ENCODE measurements at regions not wholly inside any gene's neighbourhood (a gene's known extent, or its start where the extent isn't known, plus 50 kb on each side); places are given as distances from the start of the nearest gene placed in this dataset.

DNA sequence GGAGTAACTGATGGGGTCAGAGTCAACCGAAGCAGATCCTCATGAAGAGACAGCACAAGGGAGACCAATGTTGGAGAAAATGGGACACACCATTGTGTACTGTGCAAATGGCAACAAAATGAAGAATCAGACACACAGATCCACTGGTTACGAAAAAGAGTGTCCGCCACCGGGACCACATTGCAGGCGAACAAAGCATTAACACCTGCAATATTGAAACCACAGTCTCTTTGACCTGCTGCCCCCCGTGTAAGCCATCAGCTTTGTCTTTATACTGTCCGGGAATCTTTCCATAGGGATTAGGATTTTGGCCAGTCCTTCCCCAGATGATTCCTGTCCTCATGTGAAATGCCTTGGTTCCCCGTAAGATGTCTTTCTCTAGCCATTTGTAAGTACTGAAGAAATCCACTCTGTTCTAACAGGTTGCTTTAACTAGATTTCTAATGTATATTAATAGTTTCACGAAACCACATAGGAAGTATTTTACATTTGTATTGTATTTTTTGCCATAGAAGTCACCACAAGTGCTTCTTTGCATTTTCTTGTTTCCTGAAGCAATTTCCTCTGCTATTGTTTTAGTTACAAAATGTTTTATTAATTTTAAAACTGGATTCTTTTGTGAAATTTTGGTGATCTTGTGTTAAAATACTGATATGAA, 140.8 kb upstream of the NFE2L3 start:
- DNase-seq = no peak

DNA sequence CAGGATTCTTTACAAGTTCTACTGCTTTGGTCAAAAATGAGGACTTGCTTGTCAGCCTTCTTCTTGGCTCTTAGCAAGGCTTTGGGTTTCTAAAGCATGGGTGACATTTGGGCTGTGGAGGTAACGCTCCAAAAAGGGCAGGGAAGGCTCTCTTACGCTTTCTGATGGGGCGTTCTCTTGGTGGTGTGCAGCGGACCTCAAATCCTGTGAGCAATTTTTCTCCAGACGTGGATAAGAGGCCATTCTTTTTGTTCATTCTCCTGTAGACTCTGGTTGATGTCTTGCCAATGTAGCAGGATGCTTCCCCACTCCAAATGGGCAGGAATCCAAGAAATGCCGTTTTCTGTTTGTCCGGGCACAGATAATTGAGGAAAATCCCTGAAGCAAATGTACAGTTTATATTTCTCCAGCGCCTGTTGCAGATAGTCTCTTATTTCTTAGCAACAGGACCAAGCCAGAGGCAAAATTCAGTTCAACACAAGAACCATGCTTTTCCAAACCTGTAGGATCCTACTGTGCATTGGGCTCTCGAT, 138.4 kb upstream of the NFE2L3 start:
- DNase-seq = no peak

DNA sequence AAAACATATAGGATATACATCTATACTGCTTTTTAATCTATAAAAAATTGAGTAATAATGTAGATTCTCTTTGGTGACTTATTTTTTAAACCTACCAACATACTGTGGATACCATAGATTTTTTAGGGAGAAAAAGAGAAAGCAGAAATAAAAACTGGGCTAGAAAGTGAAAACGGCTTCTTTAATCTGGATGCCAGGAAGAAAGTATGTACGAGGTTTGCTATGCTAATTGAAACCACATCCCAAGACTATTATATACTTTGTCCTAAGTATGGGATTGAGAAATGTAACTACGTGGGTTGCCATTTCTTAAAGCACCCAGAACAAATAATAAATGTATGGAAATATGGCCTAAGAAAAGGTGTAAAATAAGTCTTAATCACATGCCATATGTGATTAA, 129.0 kb upstream of the NFE2L3 start:
- DNase-seq = peak; percentile 4

DNA sequence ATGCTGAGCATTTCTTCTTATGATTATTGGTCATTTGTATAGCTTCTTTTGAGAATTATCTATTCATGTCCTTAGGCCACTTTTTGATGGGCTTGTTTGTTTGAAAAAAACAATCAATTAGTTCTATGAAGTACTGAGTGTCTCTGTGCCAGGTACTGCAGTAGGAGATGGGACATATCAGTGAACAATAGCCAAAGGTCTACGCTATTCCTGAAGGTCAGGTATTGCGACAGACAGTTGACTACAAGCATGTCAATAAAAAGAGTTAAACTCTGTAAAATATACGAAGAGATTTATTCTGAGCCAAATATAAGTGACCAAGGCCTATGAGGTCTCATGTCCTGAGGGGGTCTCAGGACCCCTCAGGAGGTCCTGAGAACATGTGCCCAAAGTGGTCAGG, 122.1 kb upstream of the NFE2L3 start:
- no peak for DNase-seq

DNA sequence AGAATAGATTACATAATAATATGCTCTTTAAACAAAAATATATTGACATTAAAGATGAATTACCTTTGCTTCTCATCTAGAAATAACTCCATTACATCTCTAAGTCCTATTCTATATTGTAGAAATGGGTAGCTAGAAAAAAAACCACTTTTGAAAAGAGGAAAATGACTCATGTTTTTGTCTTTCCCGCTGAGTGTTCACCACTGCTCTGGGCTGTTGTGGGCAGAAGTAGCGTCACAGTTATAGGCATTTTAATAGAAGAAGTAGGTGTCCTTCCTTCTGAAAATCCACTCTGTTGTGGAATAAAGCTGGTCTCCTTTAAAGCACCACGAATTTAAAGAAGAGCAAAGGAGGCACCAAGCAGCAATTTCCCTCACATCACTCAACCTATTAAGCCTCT, 117.6 kb upstream of the NFE2L3 start:
- no peak for DNase-seq

DNA sequence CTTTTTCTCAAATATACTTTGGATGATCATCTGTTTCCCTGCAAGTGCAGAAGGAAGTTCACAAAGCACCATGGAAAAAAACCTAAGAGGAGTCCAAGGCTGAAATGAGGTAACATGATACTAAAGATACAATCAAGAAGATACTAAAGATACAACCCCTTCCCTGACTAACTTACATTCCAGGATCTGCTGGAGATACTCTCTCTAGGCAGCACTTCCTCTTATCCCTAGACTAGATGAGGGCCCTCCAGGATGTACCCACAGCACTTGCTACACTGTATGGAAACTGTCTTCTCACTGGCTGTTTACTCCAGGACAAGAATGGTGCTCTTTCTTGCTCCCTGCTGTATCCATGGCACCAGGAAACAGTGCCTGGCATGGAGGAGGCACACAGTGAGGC, 116.4 kb upstream of the NFE2L3 start:
- DNase-seq = no peak

DNA sequence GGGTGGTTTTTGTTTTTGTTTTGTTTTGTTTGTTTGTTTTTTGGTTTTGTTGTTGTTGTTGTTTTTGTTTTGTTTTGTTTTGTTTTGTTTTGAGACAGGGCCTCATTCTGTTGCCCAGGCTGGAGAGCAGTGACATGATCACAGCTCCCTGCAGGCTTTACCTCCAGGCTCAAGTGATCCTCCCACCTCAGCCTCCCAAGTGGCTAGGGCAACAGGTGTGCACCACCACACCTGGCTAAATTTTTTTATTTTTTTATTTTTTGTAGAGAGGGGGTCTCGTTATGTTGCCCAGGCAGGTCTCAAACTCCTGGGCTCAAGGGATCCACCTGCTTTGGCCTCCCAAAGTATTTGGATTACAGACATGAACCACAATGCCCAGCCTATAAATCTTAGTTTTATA, 115.9 kb upstream of the NFE2L3 start:
- DNase-seq = no peak

DNA sequence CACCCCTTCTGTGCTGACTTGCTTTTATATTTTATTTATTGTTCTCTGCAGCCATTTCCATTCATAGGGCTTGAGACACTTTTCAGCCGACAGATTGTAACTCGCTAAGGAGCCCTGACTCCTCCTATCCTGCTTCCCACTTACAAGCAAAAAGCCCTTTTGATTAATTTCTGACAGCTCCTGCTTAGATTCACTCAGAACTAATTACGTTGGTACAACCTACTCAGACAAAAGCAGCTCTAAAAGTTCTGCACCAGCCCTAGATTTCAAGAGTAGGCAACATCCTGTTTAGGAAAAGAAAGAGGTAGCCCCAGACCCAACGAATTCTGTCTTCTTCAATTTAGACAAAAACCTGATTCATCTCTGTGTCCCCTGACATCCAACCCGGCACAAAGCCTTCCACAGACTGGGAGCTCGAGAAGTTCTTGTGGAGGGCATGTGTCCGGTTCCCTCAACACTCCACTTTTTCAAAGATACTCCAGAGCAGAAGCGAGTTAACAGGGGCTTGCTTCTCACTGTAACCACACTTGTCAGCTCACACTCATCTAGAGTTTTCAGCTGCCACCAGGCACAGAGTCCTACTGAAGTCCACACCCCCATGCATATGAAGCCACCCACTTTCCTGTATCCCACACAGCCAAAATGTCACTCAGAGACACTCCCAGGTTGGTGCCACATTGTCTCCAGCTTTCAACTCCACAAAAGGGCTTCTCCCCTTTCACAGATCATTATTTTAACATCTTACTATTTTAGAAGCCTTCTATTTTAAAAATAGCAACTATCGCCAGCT, 113.6 kb upstream of the NFE2L3 start:
- DNase-seq = no peak

DNA sequence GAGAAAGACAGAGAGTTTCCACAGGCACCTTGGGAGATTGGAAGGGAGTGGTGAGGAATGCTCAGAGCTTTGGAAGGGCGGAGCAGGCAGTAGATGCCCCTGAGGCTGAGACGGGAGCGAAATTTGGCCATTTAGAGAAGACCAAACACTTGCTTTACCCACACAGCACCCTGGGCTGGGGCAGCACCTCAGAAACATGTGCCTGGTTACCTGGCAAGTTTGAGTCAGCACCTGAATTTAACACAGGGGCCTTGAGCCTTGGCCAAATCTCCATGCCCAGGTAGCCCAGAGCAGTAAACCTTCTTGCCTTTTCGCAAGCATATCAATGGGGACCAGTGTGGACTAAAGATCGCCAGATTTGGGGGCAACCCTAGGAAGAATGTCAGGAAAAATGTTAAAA, 111.9 kb upstream of the NFE2L3 start:
- no peak for DNase-seq

DNA sequence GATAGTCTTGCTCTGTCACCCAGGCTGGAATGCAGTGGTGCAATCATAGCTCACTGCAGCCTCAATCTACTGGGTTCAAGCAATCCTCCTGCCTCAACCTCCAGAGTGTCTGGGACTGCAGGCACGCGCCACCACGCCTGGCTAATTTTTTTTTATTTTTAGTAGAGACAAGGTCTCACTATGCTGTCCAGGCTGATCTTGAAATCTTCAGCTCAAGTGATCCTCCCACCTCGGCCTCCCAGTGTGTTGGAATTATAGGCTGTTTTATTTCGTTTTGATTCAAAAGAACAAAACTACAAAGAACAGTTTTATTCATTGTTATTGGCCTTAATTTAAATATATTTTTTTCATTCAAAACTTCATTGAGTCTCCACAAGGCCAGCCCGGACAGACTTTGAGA, 109.8 kb upstream of the NFE2L3 start:
- DNase-seq = no peak

DNA sequence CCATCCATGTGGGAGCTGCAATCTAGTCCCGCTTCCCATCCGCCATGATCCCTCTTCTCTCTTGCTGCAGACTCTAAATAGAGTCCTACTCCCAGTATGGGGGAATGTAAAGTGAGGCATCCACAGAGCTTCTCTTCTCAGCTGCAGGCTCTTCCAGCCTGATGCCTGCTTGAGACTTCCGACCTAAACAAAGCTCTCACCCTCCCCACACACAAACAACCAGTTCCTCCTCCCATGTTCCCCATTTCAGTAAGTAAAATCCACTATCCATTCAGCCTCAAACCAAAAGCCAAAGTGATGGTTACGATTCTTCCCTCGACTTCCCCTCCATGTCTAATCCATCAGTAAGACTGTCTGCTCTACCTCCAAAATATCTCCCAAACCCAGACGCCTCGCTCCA, 108.2 kb upstream of the NFE2L3 start:
- DNase-seq = no peak

DNA sequence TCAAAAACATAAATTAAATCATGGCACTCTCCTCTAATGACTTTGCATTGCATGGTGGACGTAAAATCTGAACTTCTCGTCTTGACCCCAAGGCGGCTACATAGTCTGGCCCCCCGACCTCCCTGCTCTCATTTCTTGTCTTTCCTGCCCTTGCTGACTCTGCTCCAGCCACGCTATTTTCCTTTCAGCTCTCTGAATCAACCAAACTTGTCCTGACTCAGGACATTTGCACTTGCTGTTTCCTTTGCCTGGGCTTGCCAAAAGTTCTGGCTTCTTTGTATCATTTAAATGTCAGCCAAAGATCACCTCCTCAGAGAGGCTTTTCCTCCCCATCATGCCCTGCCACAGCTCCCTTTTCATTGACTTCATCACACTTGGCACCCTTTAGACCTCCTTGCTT, 107.7 kb upstream of the NFE2L3 start:
- no peak for DNase-seq

DNA sequence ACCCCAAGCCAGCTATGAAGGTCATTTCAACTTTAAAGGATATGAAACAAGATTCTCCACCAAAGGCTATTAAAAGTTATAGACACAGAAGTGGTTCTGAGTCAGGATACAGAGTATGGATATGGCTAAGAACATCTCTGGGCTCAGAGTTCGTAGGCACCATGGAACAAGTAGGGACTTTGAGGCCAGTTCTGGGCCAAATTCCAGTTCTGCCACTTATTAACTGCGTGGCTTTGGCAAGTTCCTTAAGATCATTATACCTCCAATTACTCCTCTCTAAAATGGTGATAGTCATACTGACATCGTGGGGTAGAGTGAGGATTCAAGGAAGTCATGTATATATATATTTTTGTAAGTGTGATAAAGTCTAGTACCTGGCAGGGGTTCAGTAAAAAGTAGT, 105.8 kb upstream of the NFE2L3 start:
- no peak for DNase-seq

DNA sequence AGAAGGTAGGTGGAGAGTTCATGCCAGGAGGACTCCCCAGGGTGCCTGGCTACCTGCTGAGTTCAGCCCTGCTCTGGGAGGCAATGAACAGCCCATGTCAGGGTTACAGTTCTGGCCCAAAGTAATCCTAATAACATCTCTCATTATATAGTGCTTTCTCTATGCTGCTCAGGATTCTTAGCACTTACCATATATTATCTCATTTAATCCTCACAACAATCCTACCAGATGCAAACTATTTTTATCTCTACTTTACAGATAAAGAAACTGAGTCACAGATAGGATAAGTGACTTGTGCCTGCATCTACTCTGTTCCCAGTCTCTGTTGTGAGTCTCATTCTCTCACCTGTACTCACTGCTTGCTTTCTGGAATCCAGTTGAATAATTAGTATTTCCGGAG, 105.1 kb upstream of the NFE2L3 start:
- DNase-seq = no peak

DNA sequence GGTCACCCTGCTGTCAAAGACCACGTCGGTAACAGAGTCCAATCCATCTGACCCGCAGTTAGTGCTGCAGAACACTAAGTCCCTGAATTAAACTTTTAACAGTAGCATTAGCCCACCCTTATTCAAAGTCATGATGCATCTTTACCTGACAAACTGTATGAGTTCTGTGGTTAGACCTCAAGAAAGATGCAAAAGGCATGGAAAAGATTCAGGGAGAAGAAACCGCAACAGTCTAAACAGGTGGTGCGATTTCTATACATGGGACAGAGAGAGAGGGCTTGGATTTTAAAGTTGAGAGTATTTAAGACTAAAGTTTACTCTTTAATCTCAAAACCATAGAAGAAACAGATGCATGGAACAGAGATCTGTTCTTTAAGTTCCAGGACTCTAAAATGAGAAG, 103.3 kb upstream of the NFE2L3 start:
- DNase-seq = no peak

DNA sequence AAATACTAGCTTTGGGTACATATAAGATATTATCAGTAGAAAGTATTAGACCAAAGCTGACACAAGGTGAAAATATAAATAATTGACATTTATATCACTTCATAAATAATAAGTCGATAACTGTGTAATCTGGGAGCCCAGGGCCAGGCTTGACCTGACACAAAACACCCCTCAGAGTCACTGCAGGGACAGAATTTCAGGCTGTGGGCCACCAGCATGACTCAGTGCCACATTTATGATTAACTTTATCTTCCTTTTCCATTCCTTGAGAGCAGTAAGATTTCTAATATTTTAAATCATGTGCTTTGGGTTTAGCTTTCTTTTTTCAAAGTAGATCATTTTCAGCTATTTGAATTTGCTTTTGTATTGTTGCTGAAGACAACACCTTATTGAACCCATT, 102.9 kb upstream of the NFE2L3 start:
- no peak for DNase-seq

DNA sequence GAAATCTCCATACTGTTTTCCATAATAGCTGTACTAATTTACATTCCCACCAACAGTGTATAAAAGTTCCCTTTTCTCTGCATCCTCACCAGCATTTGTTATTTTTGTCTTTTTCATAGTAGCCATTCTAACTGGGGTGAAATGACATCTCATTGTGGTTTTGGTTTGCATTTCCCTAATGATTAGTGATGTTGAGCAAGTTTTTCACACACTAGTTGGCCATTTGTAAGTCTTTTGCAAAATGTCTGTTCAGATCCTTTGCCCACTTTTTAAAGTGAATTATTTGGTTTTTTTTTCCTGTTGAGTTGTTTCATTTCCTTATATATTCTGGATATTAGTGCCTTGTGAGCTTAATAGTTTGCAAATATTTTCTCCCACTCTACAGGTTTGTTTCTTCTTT, 101.0 kb upstream of the NFE2L3 start:
- no peak for DNase-seq

DNA sequence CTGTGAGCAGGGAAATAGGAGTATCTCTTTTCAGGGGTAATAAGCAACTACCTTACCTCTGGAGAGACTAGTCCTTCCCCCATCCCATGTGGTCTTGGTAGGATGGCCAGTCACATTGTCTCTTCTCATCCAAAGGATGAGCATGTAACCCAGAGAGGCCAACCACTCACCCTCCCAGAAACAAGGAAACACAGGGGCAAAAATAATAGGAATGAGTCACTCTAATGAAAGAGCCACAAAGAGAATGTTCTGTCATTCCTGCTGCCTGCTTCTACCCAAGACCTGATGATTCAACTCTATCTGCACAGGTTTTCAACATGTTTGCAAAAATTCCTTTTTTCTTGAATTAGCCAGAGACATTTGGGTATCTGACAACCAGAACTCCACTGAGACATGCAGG, 99.3 kb upstream of the NFE2L3 start:
- DNase-seq = peak; percentile 1

DNA sequence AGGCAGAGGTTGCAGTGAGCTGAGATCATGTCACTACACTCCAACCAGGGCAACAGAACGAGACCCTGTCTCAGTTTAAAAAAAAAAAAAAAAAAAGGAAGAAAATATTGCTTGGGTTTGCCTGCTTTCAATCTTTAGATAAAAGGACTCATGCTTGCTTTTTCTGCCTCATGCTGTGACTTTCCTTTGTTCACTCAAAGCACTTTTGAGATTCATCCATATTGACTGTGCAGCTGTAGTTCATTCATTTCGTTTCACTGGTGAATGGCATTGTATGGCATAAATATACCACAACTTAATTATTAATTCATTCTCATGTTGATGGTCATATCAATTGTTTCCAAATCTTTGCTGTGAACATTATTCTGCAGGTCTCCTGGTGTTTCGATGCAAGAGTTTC, 97.6 kb upstream of the NFE2L3 start:
- DNase-seq = no peak

DNA sequence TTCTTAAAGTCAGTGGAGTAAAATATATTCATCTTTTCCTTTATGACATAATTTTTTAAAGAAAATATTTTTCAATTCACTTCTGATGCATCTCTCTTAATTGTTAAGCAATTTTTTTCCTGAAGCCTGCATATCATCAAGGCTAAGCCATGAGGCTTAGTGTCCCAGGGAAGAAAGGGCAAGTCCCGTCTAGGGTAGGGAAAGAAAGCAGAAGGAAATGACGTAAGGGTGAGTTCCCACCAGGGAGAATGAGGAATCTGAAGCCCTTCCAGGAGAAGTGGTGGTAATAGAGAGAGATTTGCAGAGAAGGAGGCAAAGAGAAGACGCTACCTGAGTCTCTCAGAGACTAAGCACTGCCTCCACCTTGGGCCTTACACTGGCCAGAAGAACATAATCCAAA, 96.8 kb upstream of the NFE2L3 start:
- DNase-seq = no peak

DNA sequence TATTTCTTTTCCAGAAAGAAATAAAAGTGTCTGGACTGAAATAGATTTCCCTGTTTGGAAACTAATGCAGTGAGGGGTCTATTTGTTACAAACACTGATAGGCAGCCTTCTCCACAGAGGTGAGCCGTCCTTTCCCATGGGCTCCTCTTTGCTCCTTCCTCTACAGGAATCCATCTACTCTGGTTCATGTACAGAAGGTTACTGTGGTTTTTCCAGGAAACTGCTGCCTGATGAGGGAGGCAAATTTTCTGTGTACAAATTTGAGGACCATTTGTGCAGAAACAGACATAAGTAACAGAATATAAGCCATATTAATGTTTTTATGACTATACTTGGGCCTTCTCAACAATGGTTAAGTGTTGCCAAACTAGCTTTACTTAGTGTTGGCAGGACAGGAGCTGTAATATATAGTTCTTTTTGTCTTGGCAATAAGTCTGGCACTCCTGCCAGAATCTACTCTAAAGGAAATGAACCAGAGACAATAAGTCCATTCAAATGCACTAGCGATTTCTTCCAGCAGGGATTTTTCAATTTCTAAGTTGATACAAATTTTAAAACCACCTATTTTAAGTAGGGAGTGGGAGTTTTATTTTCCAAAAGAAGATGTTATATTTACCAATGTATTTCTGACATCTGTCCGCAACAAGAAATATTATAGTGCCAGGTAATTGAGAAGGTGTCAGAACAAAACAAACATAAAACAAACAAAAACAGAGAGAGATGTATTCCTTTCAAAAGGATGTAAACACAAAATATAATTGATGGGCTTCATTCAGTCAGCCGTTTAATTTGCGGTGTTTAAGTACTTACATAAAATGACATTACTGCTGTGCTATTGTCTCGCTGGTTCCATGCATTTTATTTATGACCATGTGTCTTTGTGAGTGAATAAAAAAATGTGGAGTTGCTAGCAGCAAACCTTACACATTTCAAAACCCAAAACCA, 91.0 kb upstream of the NFE2L3 start:
- no peak for DNase-seq

DNA sequence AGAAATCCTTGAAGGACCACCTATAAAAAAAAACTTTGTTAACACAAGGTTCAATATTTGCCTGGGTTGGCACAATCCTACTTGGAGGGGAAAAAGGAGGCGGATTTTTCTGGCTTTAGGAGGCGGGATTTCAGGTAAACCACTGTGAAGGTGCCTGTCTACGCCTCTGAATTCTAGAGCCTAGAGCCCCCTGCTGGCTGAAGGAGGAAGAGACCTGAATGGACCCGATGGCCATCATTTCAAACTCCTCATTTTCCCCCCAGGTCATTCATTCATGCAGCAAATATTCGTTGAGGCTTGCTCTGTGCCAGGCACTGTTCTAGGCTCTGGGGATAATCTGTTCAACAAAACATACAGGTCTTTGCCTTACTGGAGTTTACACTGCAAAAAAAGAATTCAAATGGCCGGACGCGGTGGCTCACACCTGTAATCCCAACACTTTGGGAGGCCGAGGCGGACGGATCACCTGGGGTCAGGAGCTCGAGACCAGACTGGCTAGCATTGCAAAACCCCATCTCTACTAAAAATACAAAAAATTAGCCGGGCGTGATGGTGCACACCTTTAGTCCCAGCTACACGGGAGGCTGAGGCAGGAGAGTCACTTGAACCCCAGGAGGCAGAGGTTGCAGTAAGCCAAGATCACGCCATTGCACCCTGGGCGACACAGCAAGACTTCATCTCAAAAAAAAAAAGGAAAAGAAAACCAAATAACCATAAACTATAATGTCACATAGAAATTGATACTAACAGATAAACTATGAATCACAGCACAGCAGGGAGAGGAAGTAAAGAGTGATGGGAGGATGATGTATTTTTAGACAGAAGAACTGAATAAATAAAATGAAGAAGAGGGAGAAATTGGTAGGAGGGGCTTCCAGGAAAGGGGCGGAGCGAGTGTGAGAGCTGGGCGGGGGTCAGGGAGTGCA, 90.1 kb upstream of the NFE2L3 start:
- peak; percentile 33 for DNase-seq

All from fibroblast of skin of scalp (primary cell).